ENCODE measurements at regions not wholly inside any gene's neighbourhood (a gene's known extent, or its start where the extent isn't known, plus 50 kb on each side); places are given as distances from the start of the nearest gene placed in this dataset.

GRCh38 chr9:129504404-129504803, 116.5 kb downstream of the C9orf50 start:
- no peak for DNase-seq

- no peak for DNase-seq
Observed at GRCh38 chr9:129501771-129502319, 119.1 kb downstream of the C9orf50 start.

GRCh38 chr9:129500863-129501770, 119.8 kb downstream of the C9orf50 start:
- DNase-seq, result no peak

DNA sequence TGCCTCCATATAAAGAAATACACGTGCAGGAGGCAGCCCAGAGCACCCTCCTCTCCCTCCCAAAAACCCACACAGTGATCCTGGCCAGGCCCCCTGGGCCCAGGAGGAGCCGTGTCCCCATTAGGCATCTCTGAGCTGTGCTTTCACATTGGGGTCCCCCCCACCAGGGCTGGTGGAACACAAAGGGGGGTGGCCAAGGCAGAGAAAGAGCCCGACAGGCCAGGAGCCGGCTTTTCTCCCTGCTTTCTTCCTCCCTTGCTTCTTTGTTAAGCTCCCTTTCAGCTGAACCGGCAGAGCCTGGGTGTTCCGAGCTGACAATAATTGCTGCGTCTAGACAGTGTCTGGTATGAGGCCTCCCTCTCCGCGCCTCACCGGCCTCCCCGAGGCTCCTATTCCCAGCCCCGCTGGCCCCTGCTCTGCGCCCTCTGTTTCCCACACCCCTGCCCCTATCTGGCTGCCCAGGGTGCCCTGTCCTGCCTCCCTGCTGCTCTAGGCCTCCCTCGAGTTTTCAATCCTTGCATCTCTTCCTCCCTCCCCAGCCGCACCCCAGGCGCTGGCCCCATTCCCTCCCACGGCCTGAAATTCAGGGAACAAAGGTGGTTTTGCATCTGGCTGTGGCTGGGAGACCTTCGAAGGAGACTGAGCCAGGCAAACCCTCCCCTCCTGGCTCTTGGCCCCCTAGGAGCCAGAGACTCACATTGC, 120.6 kb downstream of the C9orf50 start:
- DNase-seq, result no peak

DNA sequence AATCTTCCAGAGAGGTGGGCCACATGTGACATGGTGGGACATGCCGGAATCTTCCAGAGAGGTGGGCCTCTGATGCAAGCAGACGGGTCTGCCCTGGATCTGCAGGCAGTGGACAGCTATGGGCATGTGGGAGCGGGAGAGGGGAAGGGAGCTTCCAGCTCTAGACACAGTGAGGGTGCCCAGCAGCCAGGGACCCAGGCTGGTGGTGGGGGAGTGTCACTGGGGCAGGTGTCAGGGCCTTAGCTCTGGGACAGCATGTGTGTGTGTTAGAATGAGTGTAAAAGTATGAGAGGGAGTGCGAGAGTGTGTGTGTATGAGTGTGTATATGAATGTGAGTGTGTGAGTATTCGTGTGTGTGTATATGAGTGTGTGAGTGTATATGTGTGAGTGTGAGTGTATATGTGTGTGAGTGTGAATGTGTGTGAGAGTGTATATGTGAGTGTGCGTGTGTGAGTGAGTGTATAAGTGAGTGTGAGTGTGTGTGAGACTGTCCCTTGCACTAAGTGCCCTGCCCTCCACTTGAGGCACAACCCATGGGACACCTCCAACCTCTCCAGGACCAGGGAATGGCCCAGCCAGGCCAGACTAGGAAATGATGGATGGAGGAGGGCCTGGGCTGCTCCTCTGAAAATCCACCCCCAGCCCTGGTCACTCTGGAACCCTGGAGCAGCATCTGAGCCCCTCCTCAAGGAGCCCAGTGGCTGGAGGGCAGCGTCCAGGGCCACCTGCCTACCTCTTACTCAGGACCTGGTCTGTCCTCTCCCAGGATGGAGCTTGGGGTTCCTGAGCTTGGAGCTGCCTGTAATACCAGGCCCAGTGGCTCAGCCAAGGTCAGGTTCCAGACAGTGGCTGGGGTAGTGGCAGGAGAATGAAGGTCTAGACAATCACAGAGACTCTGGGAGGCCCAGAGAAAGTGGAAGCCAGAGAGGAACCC, 122.2 kb downstream of the C9orf50 start:
- DNase-seq, result no peak

- no peak for DNase-seq
Observed at GRCh38 chr9:129497813-129498450, 123.0 kb downstream of the C9orf50 start.

DNA sequence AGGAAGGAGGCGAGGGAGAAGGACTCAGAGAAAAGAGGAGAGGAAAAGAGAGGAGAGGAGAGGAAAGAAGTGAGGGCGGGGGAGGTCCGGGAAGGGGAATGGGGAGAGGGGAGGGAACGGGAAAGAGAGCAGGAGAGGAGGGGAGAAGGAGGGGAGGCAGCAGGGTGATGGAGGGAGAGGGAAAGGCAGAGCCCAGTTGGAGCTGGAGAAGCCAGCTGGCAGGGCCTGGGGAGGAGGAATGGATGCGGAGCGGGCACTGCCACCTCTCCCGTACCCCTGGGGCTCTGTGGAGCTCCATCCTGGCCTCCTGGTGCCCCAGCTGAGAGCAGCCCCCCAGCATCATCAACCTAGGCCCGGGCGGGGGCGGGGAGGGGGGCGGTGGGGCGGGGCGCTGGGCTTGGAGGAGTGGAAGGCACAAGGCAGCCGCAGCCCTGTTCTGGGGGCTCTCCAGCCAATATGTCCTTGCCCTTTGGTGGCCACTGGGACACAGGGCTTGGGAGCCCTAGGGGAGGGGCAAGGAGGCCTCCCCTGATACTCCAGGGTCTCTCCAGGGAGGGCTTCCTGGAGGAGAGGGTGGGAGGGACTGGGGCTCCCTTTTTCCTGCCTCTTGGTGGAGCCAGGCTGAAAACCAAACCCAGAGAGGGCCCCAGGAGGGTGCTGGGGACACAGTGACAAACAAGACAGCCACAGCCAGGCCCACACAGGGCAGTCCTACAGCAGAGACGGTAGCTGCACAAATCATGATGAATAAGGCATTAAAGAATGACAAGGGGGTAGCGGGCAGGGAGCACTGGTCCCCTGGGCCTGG, 123.7 kb downstream of the C9orf50 start:
- DNase-seq, result no peak

GRCh38 chr9:129496473-129497004, 124.4 kb downstream of the C9orf50 start:
- DNase-seq, result peak; percentile 90

GRCh38 chr9:129495620-129496472, 125.1 kb downstream of the C9orf50 start:
- peak; percentile 91 for DNase-seq

DNA sequence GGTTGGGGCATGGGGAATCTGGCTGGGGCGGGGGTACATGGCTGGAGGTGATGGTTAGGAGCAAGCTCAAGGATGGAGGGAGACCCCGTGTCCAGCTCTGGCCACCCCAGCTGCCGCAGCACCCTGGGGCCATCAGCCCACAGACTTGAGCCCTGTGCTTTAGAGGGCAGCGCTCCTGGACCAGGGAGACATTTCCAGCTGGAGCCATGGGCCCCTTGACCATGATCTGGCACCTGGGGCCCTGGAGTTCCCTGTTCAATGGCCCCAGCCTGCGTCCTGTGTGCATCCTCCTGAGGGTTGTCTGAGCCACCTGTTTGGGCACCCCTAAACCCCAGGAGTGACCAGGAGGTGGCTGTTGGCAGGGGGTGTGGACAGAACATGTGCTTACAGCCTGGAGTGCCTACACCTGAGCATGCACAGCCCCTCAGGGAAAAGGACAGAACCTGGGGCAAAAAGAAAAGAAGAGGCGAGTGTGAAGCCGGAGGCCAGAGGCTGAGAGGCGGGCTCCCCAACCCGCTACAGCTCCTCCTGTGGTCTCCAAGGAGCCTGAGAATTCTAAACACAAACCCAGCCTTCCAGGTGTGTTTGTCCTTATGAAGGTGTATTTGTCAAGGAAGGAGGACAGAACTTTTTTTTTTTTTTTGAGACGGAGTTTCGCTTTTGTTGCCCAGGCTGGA, 126.7 kb downstream of the C9orf50 start:
- no peak for DNase-seq

DNA sequence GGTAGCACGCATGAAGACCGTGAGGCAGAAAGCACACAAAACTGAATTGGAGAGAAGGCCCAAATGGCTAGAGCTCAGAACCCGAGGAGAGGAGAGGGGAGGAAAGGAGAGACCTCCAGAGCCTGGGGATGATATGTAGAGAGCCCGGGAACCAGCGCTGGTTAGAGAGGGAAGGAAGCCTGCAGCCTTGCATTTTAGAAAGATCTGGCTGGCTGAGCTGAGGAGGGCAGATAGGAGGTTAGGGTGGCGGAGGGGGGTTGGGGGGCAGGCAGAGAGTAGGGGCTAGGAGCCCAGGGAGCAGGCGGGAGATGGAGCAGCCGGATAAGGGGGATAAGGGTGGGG, 127.2 kb downstream of the C9orf50 start:
- no peak for DNase-seq

DNA sequence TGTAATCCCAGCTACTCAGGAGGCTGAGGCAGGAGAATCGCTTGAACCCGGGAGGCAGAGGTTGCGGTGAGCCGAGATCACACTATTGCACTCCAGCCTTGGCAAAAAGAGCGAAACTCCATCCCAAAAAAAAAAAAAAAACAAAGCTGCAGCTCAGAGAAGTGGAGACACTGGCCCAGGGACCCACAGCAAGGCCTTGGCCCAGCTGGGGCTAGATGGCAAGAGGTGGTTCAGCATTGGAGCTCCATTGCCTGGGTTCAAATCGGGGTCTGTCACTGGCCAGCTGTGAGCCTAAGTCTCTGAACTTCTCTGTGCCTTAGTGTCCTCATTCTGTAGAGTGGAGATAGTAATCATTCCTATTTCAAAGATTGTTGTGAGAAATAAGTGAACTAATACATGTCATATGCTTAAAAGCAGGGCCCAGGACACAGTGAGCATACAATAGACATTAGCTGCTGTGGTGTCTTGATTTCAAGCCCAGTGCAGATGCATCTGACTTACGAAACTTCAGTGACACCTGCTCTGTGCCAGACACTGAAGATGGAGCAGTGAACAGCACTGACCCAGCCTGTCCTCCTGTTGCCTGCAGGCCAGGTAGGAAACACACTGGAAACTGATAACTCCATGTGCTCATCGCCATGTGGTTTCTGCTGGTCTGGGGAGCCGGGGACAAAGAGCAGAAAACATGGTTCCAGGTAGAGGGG, 127.7 kb downstream of the C9orf50 start:
- DNase-seq, result no peak

- DNase-seq, result no peak
Observed at GRCh38 chr9:129491487-129491855, 129.4 kb downstream of the C9orf50 start.

DNA sequence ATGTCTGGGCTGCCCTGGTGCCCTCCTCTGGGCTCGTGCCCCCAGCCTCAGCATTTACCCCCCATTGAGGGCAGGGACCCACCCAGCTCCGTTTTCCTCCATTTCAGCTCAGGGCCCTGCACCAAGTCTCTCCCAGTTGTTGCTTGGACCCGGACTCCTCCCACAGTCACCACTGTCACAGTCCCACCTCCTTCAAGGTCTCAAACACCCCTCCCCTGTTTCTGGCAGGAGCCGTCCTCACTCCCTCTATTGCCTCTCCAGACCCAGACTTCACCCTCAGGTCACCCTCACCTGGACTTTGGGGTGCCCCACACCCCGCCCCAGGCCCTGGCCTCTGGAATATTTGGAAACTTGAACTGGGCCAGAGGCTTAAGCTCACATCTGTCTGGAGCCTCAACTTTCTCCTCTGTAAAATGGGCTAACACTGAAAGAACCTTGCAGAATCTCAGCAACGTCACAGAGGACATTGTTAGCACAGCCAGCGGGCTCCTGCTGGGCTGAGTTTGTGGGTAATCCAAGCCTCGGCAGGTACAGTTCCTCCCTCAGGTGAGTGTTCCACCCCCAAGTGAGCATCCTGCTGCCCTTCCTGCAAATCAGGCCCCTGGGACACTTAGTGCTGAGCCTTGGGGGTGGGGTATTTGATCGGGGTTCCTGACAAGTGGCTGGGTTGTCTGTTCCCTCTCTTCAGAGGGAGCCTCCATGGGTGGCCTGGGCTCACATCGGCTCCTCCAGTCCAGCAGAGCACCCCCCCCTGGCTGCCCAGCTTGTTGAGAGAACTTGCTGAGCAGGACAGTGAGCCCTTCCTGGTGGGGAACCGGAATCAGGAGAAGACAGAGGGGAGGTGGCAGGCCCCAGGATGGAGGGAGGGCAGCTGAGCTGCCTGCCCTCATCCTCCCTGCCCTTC, 130.1 kb downstream of the C9orf50 start:
- no peak for DNase-seq

DNA sequence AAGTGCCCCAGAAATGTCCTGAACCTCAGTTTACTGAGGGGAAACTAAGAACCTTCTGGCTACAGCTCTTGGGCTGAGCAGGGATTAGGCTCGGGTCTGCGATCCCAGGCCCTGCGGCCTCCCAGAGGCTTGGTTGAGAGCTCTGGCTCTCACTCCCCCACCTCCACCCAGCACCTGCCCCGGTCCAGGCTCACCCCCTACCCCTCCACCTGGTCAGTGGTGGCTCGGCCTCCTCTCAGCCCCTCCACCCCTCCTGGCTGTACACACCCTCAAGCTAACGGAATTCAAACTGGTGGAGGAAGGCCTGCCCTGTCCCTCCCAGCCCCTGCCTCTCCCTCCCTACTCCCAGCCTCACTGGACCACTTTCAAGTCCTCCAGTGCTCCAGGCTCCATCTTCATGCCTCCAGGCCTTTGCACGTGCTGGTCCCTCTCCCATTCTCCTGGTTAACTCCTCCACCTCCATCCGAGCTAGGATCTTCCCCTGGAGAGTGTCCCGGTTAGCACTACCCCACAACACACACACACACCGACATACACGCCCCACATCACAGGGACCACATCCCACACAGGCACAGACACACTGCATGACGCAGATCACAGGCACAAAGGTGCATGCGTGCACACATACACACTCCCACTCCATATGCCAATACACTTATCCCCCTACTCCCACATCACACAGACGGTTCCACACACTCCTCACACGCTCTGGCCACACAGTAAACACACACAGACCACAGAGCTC, 130.9 kb downstream of the C9orf50 start:
- DNase-seq, result peak; percentile 49

DNA sequence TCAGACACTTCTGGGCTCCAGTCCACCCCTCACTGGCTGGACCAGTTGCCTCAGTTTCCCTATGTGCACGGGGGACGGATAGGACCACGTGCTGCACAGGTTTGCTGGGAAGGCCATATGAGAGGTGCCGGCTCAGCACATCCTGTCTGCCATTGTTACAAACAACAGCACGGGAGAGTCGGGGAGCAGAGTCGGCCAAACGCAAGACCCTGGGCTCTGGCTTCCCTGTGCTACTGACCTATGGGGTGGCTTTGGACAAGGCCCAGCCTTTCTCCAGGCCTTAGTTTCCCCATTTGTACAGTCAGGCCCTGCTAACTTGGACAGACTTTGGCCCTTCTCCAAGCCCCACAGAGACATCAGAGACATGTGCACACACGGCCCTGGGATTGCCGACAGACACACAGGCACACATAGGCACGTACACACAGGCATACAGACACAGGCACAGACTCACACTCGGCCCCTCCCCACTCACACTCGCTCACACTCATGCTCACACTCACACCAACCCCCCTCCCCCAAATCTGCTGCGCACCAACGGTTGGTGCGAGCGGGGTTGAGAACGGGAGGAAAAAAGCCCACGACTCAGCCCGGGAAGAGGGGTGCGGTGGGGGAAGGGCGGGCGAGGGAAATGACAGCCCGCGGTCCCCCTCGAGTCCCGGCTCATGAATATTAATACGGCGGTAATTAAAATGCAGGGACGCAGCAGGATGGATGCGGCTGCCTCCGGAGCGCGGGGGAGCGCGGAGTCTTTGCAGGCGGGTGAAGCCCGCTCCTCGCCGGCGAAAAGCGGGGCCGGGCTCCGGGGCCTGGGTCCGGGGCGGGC, 133.0 kb downstream of the C9orf50 start:
- DNase-seq, result peak; percentile 63
